A549 (cell line): ENCODE measurements at regions not wholly inside any gene's neighbourhood (a gene's known extent, or its start where the extent isn't known, plus 50 kb on each side); places are given as distances from the start of the nearest gene placed in this dataset.

Experiments
- BHLHE40 ChIP-seq: IDR thresholded peaks from 2 replicates; pipeline ENCODE4 v1.6.1; 2012; ENCODE audit warnings: low read depth, low read length, inconsistent platforms
- CEBPB ChIP-seq, 2 experiments: fragments of >200 bp in 1 of 2; sonication (Bioruptor Twin) in 1 of 2; formaldehyde crosslinking in 1 of 2; IDR thresholded peaks; 2 replicates each; pipeline ENCODE4 v1.6.1; 2012 to 2016
- CTCF ChIP-seq: fragments of >200 bp; sonication (Bioruptor Twin); formaldehyde crosslinking; IDR thresholded peaks from 3 replicates; pipeline ENCODE4 v1.5.1; 2016
- EP300 ChIP-seq, 2 experiments: fragments of >200 bp; sonication (Bioruptor Twin); formaldehyde crosslinking; IDR thresholded peaks; 2 replicates in 1 of 2; 3 replicates in 1 of 2; pipeline ENCODE4 v1.6.1; 2016 to 2017
- KDM5A ChIP-seq: fragments of 200-600 bp; sonication (generic); IDR thresholded peaks from 2 replicates; pipeline ENCODE4 v1.6.1; 2016; ENCODE audit warnings: antibody characterized with exemption, mild to moderate bottlenecking
- MAX ChIP-seq: IDR thresholded peaks from 2 replicates; pipeline ENCODE4 v1.6.1; 2012
- MAZ ChIP-seq: fragments of 150-350 bp; IDR thresholded peaks from 2 replicates; pipeline ENCODE4 v1.6.1; 2014; ENCODE audit warnings: antibody characterized with exemption, low read depth, low read length, borderline replicate concordance
- POLR2A ChIP-seq: IDR thresholded peaks from 2 replicates; pipeline ENCODE4 v1.6.1; 2012; ENCODE audit warnings: mild to moderate bottlenecking, low read length
- POLR2AphosphoS2 ChIP-seq: conservative IDR thresholded peaks from 2 replicates; pipeline ENCODE4 v1.6.1; 2012; ENCODE audit warnings: low read length, improper control_type of control experiment, inconsistent platforms
- RCOR1 ChIP-seq: fragments of 150-350 bp; IDR thresholded peaks from 2 replicates; pipeline ENCODE4 v1.6.1; 2014; ENCODE audit warnings: antibody characterized with exemption, low read length, low read depth

GRCh38 chr6:40152701-40153436 lies 218.6 kb upstream of the MOCS1 start:
- no peak for TF ChIP-seq POLR2A
- no peak for TF ChIP-seq BHLHE40
- no peak for TF ChIP-seq KDM5A
- no peak for TF ChIP-seq CEBPB (IDR thresholded peaks at IDR 0.05)
- no peak for TF ChIP-seq CTCF
- no peak for TF ChIP-seq MAX
- no peak for TF ChIP-seq RCOR1
- TF ChIP-seq MAZ = no peak
- no peak for TF ChIP-seq EP300 (IDR thresholded peaks at IDR 0.05)
- no peak for TF ChIP-seq POLR2AphosphoS2
